B cell (primary cell): ENCODE measurements at regions not wholly inside any gene's neighbourhood (a gene's known extent, or its start where the extent isn't known, plus 50 kb on each side); places are given as distances from the start of the nearest gene placed in this dataset.

Experiments
- ATAC-seq: fragments of 200-7000 bp; cut with Tn5 transposase; one replicate; pipeline ENCODE4 v1.10.0; 2021; ENCODE audit warnings: low read depth, mild to moderate bottlenecking, moderate number of reproducible peaks, moderate library complexity
- CTCF ChIA-PET: fragments of 350-600 bp; sonication (Branson Sonifier 250); formaldehyde crosslinking; loops from one replicate; lab custom pipeline; 2021; ENCODE audit warnings: antibody characterized with exemption, inconsistent platforms; lab: Charles Lee
- POLR2A ChIA-PET: fragments of 350-600 bp; sonication (Branson Sonifier 250); formaldehyde crosslinking; loops from one replicate; lab custom pipeline; 2021; ENCODE audit warnings: antibody characterized with exemption; lab: Charles Lee
- DNase-seq: peaks from one replicate; pipeline ENCODE4 v3.0.0; 2013
- H2AFZ ChIP-seq: 2 replicates; pipeline ENCODE4 v1.6.1; 2012; ENCODE audit warnings: mild to moderate bottlenecking, low read depth, low read length; ENCODE audit not compliant: insufficient read depth, poor library complexity, severe bottlenecking
- H3K27ac ChIP-seq, 2 donors: 1 replicate in 1 of 2; 2 replicates in 1 of 2; pipeline ENCODE4 v1.5.1; 2012 to 2013; ENCODE audit warnings: low read length in 2 of 2, mild to moderate bottlenecking in 2 of 2, moderate library complexity in 1 of 2
- H3K27me3 ChIP-seq, 4 experiments: fragments of 200-600 bp in 1 of 4; sonication (generic) in 1 of 4; replicated peaks in 1 of 4; 1 replicate in 2 of 4; 2 replicates in 2 of 4; pipeline versions ENCODE4 v1.6.1 to v1.7.0; 2013 to 2016; ENCODE audit warnings: low read length in 3 of 4, mild to moderate bottlenecking in 2 of 4, mixed read lengths in 1 of 4, moderate library complexity in 1 of 4; ENCODE audit not compliant: insufficient read depth in 4 of 4, control insufficient read depth in 3 of 4; ENCODE audit errors: control extremely low read depth in 1 of 4
- H3K36me3 ChIP-seq, 2 experiments: replicated peaks in 1 of 2; 1 replicate in 1 of 2; 2 replicates in 1 of 2; pipeline versions ENCODE4 v1.6.1 to v1.7.1; 2013; ENCODE audit warnings: low read length in 1 of 2; ENCODE audit not compliant: insufficient read depth in 2 of 2, control insufficient read depth in 1 of 2; ENCODE audit errors: control extremely low read depth in 1 of 2, extremely low read depth in 1 of 2
- H3K4me1 ChIP-seq, 2 donors: fragments of 200-600 bp in 1 of 2; sonication (generic) in 1 of 2; 1 replicate in 1 of 2; 2 replicates in 1 of 2; pipeline versions ENCODE4 v1.5.1 to v1.6.1; 2013 to 2017; ENCODE audit warnings: low read length in 2 of 2; ENCODE audit not compliant: control insufficient read depth in 2 of 2, insufficient read depth in 2 of 2
- H3K4me2 ChIP-seq: replicated peaks from 2 replicates; pipeline ENCODE3; 2012; ENCODE audit warnings: mild to moderate bottlenecking, low read depth, low read length; ENCODE audit not compliant: poor library complexity, severe bottlenecking
- H3K4me3 ChIP-seq, 5 experiments: fragments of 200-600 bp in 1 of 5; sonication (generic) in 1 of 5; 1 replicate in 3 of 5; 2 replicates in 2 of 5; pipeline versions ENCODE4 v1.5.1 to v1.7.0; 2011 to 2016; ENCODE audit warnings: low read length in 4 of 5, mild to moderate bottlenecking in 4 of 5, low read depth in 2 of 5, control low read depth in 1 of 5, moderate library complexity in 1 of 5; ENCODE audit not compliant: insufficient read depth in 1 of 5; ENCODE audit errors: control extremely low read depth in 1 of 5, extremely low read depth in 1 of 5
- H3K79me2 ChIP-seq: fragments of 200-600 bp; sonication (generic); one replicate; pipeline ENCODE4 v1.6.0; 2016; ENCODE audit warnings: low read length; ENCODE audit not compliant: control insufficient read depth, insufficient read depth
- H3K9ac ChIP-seq: fragments of 200-600 bp; sonication (generic); 2 replicates; pipeline ENCODE4 v1.6.1; 2017; ENCODE audit warnings: mild to moderate bottlenecking, low read length, moderate library complexity
- H3K9me3 ChIP-seq, 3 donors: one replicate each; pipeline versions ENCODE4 v1.6.1 to v1.7.1; 2013; ENCODE audit warnings: low read length in 2 of 3; ENCODE audit not compliant: control insufficient read depth in 2 of 3, insufficient read depth in 1 of 3; ENCODE audit errors: control extremely low read depth in 1 of 3
- H4K20me1 ChIP-seq: 2 replicates; pipeline ENCODE4 v1.6.0; 2012; ENCODE audit warnings: mild to moderate bottlenecking, low read length; ENCODE audit not compliant: insufficient read depth, control insufficient read depth, poor library complexity, severe bottlenecking
- H3K27ac Mint-ChIP-seq: one replicate; pipeline ENCODE4 v1.8.0; 2021; ENCODE audit warnings: mixed read lengths
- H3K27me3 Mint-ChIP-seq: one replicate; pipeline ENCODE4 v1.8.0; 2021; ENCODE audit warnings: mixed read lengths
- H3K4me1 Mint-ChIP-seq: one replicate; pipeline ENCODE4 v1.8.0; 2021; ENCODE audit warnings: mixed read lengths
- H3K4me3 Mint-ChIP-seq: one replicate; pipeline ENCODE4 v1.8.0; 2021; ENCODE audit warnings: mixed read lengths
- H3K9me3 Mint-ChIP-seq: one replicate; pipeline ENCODE4 v1.8.0; 2022; ENCODE audit warnings: mixed read lengths; ENCODE audit not compliant: insufficient read depth
- EZH2 ChIP-seq: IDR thresholded peaks from 2 replicates; pipeline ENCODE4 v1.6.1; 2012; ENCODE audit warnings: borderline replicate concordance, low read depth, mild to moderate bottlenecking, moderate library complexity, low read length; ENCODE audit not compliant: insufficient read depth, poor library complexity, severe bottlenecking
- WGBS: methylation state at CpG from one replicate; pipeline ENCODE4 v1.1.5; 2013; ENCODE audit warnings: missing lambda C conversion rate; ENCODE audit not compliant: insufficient coverage; 5-methylcytosine and 5-hydroxymethylcytosine counted together
- intact Hi-C: fragments of 100-400 bp; cut with micrococcal nuclease; formaldehyde crosslinking; loops from one replicate; pipeline ENCODE4 v1.10.0; 2022
- TF ChIP-seq, protein P1 (sequence below): fragments of 200-600 bp; IDR thresholded peaks from one replicate; pipeline ENCODE4 v1.8.0; 2022; ENCODE audit warnings: antibody characterized with exemption, mild to moderate bottlenecking

DNA sequence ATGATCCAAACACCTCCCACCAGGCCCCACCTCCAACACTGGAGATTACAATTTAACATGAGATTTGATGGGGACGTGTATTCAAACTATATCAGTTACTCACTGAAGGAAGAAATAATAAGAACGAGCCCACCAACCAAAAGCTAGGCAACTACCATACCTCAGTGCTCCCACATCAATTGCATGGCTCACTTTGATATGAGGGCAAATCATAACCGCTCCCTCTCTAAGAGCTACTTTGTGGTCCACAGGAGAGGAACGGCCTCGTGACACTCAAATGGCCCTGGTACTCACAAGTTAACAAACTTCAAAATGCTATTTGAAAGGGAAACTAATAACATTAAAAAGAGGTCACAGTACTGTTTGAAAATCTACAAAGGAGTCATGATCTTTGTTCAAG, 170.7 kb upstream of the SLC7A11 start:
- Histone ChIP-seq H3K4me1 (no peaks in the 10 kb centered on the region), H3K9ac (no peak overlapping the region), H3K4me2 (no peak overlapping the region), H4K20me1 (no peaks in the 10 kb centered on the region), H3K9me3 (no peaks in the 10 kb centered on the region), H3K36me3 (no peaks in the 10 kb centered on the region), H2AFZ (no peak overlapping the region), H3K27ac (no peak overlapping the region), H3K79me2 (no peaks in the 10 kb centered on the region), H3K4me3 (no peak overlapping the region), H3K27me3 (no peaks in the 10 kb centered on the region)
- Mint-ChIP-seq H3K4me3 (no peak overlapping the region), H3K27me3 (no peaks in the 10 kb centered on the region), H3K4me1 (no peaks in the 10 kb centered on the region), H3K27ac (no peak overlapping the region), H3K9me3 (no peaks in the 10 kb centered on the region)
- 100% methylated on average over 1 of the region's 5 CpGs for WGBS
- no peak for ATAC-seq
- POLR2A ChIA-PET = no interaction called here
- no peak for DNase-seq
- intact Hi-C loops = no loop called here
- CTCF ChIA-PET = no interaction called here
- TF ChIP-seq EZH2 = no peak
- TF ChIP-seq, protein P1, sequence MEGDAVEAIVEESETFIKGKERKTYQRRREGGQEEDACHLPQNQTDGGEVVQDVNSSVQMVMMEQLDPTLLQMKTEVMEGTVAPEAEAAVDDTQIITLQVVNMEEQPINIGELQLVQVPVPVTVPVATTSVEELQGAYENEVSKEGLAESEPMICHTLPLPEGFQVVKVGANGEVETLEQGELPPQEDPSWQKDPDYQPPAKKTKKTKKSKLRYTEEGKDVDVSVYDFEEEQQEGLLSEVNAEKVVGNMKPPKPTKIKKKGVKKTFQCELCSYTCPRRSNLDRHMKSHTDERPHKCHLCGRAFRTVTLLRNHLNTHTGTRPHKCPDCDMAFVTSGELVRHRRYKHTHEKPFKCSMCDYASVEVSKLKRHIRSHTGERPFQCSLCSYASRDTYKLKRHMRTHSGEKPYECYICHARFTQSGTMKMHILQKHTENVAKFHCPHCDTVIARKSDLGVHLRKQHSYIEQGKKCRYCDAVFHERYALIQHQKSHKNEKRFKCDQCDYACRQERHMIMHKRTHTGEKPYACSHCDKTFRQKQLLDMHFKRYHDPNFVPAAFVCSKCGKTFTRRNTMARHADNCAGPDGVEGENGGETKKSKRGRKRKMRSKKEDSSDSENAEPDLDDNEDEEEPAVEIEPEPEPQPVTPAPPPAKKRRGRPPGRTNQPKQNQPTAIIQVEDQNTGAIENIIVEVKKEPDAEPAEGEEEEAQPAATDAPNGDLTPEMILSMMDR = no peak

DNA sequence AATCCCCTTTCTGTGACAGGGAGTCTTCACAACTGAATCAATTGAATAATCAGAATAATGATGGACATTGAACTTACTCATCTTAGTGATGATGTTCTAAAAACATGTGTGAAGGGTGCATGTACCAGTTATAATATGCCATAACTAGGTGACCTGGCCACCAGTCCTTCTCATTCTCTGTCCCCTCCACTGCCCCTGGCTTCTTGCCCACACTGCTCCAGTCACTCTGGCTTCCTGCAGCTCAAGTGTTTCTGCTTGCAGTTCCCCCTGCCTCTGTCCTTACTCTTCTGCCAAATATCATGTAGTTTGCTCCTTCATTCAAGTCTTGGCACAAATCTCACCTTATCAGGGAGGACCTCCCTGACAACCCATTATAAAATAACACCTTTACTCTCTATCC, 168.1 kb upstream of the SLC7A11 start:
- ATAC-seq = no peak
- no peak overlapping the region for H2AFZ ChIP-seq

More for the DNA sequence above, 168.1 kb upstream of the SLC7A11 start:
- H3K27ac ChIP-seq = no peak overlapping the region
- H3K79me2 ChIP-seq = no peaks in the 10 kb centered on the region
- H3K27me3 ChIP-seq = no peaks in the 10 kb centered on the region
- no peaks in the 10 kb centered on the region for H4K20me1 ChIP-seq
- H3K9ac ChIP-seq = no peak overlapping the region
- intact Hi-C loops = no loop called here
- Mint-ChIP-seq H3K27me3 (no peaks in the 10 kb centered on the region), H3K27ac (no peak overlapping the region), H3K4me1 (peaks cover 4% of the 10 kb centered on the region), H3K9me3 (no peaks in the 10 kb centered on the region), H3K4me3 (no peak overlapping the region)
- no peak overlapping the region for H3K4me3 ChIP-seq
- no peaks in the 10 kb centered on the region for H3K36me3 ChIP-seq
- no peaks in the 10 kb centered on the region for H3K9me3 ChIP-seq
- H3K4me1 ChIP-seq = no peaks in the 10 kb centered on the region
- POLR2A ChIA-PET = no interaction called here
- no peak overlapping the region for H3K4me2 ChIP-seq
- CTCF ChIA-PET = no interaction called here
- TF ChIP-seq, protein P1 = no peak
- no peak for TF ChIP-seq EZH2
- no peak for DNase-seq
